DND-41 (cell line): ENCODE measurements at regions not wholly inside any gene's neighbourhood (a gene's known extent, or its start where the extent isn't known, plus 50 kb on each side); places are given as distances from the start of the nearest gene placed in this dataset.

Experiments
- EZH2 ChIP-seq: IDR thresholded peaks from 3 replicates; pipeline ENCODE4 v1.6.1; 2012; ENCODE audit warnings: borderline replicate concordance, low read depth, mild to moderate bottlenecking, moderate library complexity, low read length, inconsistent platforms; ENCODE audit not compliant: severe bottlenecking
- TF ChIP-seq, protein P1 (sequence below): IDR thresholded peaks from 2 replicates; pipeline ENCODE4 v1.5.1; 2012; ENCODE audit warnings: borderline replicate concordance, low read length, moderate library complexity, mild to moderate bottlenecking; ENCODE audit not compliant: poor library complexity, severe bottlenecking; ENCODE audit errors: extremely low read depth

DNA sequence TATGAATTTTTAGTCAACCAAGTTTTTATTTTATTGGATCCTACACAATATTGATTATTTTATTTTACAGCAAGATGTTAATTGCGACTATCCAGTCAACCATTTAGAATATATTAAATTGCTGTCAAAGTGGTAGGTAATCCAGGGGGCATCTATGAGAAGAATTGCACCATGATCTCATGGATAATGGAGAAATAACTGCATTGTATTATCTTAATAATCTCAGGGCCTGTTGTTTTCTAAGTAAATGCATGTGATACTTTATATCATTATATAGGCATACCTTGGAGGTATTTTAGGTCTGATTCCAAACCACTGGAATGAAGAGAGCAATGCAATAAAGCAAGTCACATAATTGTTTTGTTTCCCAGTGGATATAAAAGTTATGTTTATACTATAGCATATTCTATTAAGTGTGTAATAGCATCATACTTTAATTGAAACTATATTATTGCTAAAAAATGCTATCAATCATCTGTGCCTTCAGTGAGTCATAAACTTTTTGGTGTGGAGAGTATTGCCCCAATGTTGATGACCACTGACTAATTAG, 595.4 kb upstream of the CHORDC1 start:
- TF ChIP-seq, protein P1, sequence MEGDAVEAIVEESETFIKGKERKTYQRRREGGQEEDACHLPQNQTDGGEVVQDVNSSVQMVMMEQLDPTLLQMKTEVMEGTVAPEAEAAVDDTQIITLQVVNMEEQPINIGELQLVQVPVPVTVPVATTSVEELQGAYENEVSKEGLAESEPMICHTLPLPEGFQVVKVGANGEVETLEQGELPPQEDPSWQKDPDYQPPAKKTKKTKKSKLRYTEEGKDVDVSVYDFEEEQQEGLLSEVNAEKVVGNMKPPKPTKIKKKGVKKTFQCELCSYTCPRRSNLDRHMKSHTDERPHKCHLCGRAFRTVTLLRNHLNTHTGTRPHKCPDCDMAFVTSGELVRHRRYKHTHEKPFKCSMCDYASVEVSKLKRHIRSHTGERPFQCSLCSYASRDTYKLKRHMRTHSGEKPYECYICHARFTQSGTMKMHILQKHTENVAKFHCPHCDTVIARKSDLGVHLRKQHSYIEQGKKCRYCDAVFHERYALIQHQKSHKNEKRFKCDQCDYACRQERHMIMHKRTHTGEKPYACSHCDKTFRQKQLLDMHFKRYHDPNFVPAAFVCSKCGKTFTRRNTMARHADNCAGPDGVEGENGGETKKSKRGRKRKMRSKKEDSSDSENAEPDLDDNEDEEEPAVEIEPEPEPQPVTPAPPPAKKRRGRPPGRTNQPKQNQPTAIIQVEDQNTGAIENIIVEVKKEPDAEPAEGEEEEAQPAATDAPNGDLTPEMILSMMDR = no peak
- no peak for TF ChIP-seq EZH2
